Mesenteric fat pad (tissue), 1 donor: ENCODE measurements at regions not wholly inside any gene's neighbourhood (a gene's known extent, or its start where the extent isn't known, plus 50 kb on each side); places are given as distances from the start of the nearest gene placed in this dataset.

Source experiments
- DNase-seq: peaks from one replicate; pipeline ENCODE4 v3.0.0-alpha.2; 2020; ENCODE audit warnings: low spot score
- donor health status: DM: yes; HTN: yes; CAD: no.

DNA sequence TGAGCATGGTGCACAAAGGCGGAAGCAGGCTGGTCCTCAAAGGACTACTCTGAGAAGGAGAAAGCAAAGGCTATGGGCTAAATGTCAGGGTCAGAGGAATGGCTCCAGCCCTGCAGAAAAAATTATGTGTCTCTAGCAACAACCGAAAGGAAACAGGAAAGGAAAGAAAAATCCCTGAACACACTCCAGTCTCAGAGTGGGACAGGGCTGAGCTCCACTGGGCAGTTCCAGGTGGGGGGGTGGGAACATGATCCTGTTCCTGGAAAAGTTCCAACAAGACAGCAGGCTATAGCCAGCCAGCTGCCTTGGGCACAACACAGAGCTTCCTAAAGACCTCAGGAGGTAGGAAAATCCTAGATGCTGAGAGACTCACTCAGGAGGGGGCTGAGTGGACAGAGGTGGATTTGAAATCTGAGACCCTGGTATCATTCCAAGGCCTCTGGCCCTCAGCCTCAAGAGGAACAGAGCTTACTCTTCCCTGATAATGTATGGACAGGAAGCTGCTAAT lies 1088.2 kb downstream of the TBC1D22A start:
- no peak for DNase-seq

GRCh38 chr22:47849576-47849975 lies 1087.1 kb downstream of the TBC1D22A start:
- DNase-seq: no peak

GRCh38 chr22:47848184-47848920 lies 1085.9 kb downstream of the TBC1D22A start:
- DNase-seq: no peak

DNA sequence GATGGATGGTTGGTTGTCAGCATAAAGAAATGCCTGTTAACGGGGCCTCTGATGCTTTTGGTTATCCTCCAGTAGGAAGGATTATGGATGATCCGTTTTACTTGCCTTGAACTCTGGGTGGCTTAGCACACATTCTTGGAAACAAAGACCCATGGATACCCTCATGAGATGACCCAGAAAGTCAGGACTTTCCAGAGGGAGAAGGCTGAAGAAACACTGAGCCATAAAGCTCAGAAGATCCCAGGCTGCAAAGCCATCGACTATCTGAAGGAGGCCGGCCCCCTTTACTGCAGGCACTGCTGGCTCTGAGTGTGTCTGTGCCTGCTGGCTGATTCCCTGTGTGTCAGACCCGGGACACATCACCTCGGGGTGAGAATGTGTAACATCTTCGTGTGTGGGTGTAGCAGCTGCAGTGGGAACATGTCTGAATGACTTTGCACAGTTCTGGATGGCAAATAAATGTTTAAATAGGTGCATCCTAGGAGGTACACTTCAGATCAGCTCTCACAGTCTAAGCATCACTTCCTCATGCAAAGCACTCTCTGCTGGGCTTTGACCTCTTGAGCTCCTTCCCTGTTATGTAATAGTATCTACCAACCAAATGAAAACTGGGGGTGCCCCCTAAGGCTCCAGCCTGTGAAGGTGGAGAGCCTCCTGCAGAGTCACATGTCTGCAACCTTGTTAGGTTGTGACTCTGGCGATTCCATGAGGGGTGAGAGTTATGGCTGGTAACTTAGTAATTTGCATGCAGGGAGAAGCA lies 1084.9 kb downstream of the TBC1D22A start:
- no peak for DNase-seq

DNA sequence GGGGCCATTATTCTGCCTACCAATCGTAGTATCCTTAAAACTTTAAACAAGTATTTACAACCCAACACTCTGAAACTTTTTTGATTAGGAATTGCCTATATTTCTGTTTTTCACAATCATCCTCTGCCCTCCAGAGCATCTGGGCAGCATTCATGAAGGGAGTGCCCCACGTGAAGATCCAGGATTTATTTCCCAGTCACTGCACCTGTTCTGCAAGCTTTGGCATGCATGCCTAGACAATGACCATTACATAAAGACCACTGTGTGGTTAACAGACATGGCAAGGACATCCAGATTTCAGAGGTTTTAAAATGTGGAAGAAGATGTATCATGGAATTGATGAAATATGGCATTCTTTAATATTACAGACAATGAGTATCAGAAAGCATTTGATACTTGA lies 1083.8 kb downstream of the TBC1D22A start:
- no peak for DNase-seq

GRCh38 chr22:47842119-47842518 lies 1079.7 kb downstream of the TBC1D22A start:
- DNase-seq: no peak

GRCh38 chr22:47841156-47841555 lies 1078.7 kb downstream of the TBC1D22A start:
- DNase-seq: no peak

DNA sequence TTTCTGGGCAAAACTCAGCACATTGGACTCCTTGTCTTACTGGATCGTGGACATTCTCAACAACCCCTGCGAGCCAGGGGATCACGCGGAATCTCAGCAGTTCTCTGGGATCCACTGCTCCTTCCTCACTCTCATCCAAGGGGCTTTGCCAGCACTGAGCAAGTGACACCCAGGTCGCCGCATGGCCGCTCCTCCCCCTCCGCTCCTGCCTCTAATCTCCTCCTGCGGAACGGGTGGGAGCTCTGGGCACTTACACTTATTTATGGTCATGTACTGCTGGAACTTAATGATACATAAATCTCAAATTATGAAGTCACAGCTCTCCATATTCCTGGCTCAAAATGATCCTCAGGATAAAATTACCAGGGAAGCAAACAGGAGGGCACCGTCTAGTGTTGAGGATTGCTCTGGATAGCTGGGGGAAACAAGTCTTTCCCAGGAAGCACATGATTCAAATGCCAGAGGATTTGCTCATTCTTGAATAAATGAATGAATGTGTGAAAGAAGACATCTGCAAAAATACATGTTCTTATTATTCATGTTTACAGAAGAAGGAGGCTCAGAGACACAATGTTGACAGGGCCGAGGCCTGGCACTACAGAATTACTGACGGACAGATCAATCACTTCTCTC lies 1077.3 kb downstream of the TBC1D22A start:
- DNase-seq: no peak

DNA sequence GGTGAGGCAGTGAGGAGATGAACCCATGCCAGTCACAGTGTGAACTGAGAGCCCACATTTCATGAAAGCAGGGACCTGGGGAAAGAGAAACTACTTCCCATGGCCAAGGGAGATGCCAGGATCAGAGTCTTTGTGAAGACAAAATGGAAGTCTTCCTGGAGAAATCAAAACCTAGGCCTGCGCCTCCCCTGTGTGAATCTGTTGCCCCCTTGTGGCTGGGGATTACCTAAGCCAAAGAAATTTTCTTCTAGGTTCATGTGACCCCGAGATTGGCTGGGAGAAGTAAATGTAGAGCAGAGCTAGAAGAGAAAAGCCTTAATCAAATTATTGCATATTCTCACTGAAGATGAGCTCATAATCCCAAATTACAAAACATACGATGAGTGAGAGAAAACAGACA lies 1075.3 kb downstream of the TBC1D22A start:
- no peak for DNase-seq

- DNase-seq: no peak
Measured at GRCh38 chr22:47836957-47837356, 1074.5 kb downstream of the TBC1D22A start.

DNA sequence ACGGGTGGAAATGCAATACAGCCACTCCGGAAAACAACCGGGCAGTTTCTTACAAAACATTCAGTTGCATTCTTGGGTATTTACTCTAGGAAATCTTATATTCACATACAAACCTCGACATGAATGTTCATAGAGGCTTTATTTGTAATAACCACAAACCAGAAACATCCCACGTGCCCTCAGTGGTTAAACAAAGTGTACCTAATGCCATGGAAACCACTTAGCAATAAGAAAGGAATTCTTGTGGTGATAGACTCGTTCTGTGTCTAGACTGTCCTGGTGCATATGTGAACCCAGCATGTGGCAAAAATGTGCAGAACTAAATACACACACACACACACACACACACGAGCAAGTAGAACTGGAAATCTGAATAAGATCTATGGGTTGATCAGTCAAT lies 1073.3 kb downstream of the TBC1D22A start:
- no peak for DNase-seq

DNA sequence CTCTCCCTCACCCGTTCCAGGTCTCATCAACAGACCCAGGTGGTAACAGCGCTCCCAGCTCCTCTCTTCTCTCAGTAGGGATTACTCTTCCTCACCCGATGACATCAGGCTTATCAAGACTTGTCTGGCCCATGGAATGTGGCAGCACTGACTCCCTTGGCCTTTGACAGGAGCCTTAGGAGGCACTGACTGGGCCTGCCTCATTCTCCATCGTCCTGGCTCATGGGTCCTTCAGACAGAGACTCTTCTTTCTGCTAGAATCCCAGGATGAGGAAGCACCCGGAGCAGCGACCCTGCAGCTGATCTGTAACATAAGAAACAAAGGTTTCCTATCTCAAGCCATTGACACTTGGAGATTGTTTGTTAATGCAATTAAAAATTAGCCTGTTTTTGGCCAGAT lies 1063.6 kb downstream of the TBC1D22A start:
- no peak for DNase-seq

GRCh38 chr22:47822422-47822821 lies 1060.0 kb downstream of the TBC1D22A start:
- DNase-seq: no peak

- DNase-seq: no peak
Measured at GRCh38 chr22:47818496-47818895, 1056.0 kb downstream of the TBC1D22A start.

DNA sequence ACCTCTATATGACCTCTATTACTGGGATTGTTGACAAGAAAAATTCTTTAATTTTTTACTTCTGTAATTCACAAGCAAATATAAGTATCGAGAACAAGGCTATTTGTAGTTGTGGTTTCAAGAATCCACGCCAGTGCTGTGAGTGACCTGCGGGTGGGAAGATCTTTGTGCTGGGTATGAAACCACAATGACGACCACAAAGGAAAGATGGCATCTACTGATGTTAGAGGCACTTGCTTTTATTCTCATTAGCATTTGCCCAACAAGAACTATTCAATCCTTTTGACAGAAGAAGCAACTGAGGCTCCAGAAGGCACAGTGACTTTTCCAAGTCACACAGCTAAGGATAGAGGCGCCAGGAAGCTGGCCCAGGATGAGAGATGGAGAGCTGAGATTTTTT lies 1054.9 kb downstream of the TBC1D22A start:
- no peak for DNase-seq

DNA sequence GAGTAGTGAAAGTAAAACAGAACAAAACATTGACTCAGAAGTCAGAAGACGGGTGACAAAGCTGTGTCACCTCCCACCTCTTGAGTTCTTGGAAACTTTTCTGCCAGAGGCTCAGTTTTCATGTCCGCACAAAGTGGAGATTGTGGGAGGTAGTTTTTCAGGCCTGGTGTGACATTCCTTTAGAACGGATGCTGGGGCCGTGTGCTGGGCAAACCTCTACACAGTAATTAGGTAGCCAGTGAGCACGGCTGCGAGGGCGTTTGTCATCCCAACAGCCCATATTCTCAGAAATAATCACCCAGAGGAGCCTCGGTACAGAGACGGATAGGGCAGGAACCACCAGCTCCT lies 1054.4 kb downstream of the TBC1D22A start:
- no peak for DNase-seq

DNA sequence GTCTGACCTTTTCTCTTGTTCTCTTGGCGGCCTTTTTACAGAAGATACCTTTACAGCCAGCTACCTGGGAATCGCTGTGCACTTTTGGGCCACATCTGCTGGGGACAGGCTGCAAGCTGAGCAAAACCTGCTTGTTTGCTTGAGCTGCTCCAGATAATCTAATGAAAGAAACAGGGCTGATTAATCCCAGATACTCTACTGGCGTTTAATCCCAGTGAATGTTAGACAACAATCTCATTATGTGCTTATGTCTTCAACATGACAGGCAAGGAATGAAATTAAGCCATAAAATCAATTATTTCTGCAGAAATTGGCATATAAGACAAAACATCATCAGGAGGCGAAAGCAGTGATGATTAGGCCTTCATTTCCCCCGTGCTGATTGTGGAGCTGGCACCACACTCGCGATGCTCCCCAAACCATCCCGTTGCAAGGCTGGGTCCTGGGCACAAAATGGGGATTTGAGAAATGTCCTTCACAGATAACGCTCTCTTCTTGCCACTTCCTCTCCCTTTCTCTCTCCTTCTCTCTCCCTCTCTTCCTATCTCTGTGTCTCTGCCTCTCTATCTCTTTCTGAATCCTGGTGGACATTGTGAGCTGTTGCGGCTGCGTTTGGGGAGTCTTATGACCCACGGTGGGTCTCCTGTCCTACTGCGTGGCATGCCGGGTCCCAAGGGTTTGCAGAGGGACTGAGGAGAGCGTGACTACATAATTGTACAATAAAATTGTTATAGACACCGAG lies 1053.8 kb downstream of the TBC1D22A start:
- DNase-seq: no peak

DNA sequence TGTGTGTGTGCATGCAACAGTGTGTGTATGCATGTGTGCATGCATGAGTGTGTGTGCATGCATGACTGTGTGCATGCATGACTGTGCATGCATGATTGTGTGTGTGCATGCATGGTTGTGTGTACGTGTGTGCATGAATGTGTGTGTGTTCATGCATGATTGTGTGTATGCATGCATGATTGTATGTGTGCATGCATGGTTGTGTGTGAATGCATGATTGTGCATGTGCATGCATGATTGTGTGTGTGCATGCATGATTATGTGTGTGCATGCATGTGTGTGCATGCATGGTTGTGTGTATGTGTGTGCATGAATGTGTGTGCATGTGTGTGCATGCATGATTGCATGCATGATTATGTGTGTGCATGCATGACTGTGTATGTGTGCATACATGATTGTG lies 1052.0 kb downstream of the TBC1D22A start:
- no peak for DNase-seq

- DNase-seq: no peak
Measured at GRCh38 chr22:47813661-47814060, 1051.2 kb downstream of the TBC1D22A start.

DNA sequence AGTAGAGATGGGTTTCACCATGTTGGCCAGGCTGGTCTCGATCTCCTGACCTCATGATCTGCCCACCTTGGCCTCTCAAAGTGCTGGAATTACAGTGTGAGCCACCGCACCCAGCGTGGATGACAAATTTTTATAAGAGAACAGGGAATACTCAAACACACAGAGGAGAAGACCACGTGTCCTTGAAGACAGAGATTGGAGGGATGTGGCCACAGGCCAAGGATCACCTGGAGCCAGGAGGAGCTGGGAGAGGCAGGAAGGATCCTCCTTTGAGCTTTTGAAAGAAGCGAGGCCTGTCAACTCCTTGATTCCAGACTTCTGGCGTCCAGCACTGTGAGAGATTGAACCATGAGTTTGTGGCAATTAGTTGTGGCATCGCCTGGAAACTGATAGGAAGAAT lies 1049.5 kb downstream of the TBC1D22A start:
- no peak for DNase-seq
